ENCODE measurements at regions not wholly inside any gene's neighbourhood (a gene's known extent, or its start where the extent isn't known, plus 50 kb on each side); places are given as distances from the start of the nearest gene placed in this dataset.
"Not testable (repeated sequence)": the region's sequence is repeated elsewhere in the genome, so short reads cannot be mapped to it uniquely, and the experiment has no call there.

DNA sequence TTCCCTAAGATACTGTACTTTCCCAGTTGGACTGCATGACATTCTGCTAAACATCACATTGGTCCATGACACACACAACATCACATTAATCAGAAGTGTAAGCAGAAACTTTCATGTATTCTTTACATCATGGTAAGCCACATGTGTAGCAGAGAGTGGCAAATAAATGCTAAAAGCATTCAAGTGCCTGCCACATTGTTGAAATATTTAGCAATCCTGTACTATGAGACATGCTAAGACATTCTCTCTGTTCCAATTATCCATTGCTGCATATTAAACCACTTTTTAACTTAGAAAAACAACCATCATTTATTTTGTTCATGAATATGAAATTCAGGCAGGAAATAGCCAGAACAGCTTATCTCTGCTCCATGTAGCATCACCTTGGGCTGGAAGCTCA lies 207.7 kb upstream of the GJE1 start:
- peak; percentile 4 for DNase-seq (ENCODE audit: low read depth)
- TF ChIP-seq CTCF (IDR thresholded peaks at IDR 0.05; ENCODE audit: insufficient read depth, low read length) = no peak
- H3K4me3 ChIP-seq (ENCODE audit: low read depth, low read length) = no peak overlapping the region

DNA sequence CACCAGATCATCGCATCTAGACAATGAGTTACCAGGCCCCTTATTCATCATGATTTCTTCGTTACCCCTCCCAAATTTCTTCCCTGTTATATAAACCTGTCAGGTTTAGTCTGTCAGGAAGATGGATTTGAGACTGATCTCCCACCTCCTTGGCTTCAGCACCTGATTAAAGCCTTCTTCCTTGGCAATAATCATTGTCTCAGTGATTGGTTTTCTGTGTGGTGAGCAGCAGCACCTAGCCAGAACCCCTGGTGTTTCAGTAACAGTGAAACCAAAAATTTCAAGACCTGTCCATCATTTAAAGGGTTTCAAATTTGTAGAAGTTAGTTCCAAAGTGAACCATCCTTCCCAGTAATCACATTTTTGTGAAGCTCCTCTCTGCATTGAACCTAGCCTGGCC lies 209.8 kb upstream of the GJE1 start:
- no peak for TF ChIP-seq CTCF (IDR thresholded peaks at IDR 0.05; ENCODE audit: insufficient read depth, low read length)
- DNase-seq (ENCODE audit: low read depth) = no peak
- no peak overlapping the region for H3K4me3 ChIP-seq (ENCODE audit: low read depth, low read length)

GRCh38 chr6:141916682-141917505 lies 215.8 kb upstream of the GJE1 start:
- not testable (repeated sequence) for DNase-seq (ENCODE audit: low read depth); H3K4me3 ChIP-seq (ENCODE audit: low read depth, low read length)

DNA sequence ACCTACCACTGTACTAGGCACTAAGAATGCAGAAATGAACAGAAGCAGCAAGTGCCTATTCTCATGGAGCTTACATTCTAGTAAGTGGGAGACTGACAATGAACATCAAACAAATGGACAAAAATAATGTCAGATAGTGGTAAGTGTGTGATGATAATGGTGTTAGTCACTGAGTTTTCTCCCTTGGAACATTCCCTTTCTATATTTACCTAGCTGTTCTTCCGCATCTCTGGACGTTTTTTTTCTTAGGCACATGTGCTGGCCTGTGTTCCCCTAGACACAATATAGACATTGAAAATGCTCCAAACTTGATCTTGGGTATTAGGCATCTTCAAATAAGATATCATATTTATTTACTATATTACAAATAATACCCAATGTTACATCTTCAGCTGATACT lies 218.1 kb upstream of the GJE1 start:
- no peak overlapping the region for H3K4me3 ChIP-seq (ENCODE audit: low read depth, low read length)
- no peak for TF ChIP-seq CTCF (IDR thresholded peaks at IDR 0.05; ENCODE audit: insufficient read depth, low read length)
- DNase-seq (ENCODE audit: low read depth) = no peak

DNA sequence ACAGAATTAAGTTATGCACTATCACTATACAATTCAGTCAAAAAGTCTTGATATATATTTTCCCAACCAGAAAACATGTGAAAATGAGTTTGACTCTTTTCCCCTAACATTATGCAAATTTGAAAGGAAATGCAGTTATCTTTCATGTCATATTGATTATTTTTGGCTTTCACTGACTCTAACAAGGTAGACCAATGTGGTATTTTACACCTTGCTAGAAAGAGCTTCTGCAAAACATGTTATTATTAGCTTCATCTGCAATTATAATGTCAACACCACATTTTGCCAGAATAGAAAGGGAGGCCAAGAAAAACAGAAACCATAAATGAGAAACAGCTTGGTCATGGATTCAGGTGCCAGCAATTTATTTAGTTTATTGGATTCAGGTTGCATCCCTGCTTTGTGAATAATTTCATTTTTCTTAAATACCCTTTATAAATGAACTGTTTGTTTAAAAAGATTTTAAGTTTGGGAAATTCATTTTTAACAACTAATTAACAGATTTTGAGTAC lies 226.1 kb upstream of the GJE1 start:
- no peak overlapping the region for H3K4me3 ChIP-seq (ENCODE audit: low read depth, low read length)
- no peak for DNase-seq (ENCODE audit: low read depth)
- TF ChIP-seq CTCF (IDR thresholded peaks at IDR 0.05; ENCODE audit: insufficient read depth, low read length) = no peak

DNA sequence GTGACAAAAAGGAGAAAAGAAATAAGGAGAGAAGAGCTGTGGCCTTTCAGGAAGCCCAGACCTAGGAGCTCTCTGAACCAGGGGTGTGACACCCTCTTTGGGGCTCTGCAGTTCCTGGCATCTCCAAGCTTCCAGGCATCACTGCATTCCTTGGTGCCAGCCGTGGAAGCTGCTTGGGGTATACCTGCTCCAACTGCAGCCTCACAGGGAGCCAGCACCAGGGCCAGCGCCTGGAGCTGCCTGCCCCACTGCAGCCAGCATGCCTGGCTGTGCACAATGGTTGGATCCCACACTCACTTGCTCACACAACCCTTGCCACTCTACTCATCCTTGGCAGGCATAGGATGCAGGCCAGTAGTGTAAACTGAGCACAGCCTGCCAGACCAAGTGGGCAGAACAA lies 242.1 kb upstream of the GJE1 start:
- no peak overlapping the region for H3K4me3 ChIP-seq (ENCODE audit: low read depth, low read length)
- TF ChIP-seq CTCF (IDR thresholded peaks at IDR 0.05; ENCODE audit: insufficient read depth, low read length) = no peak
- DNase-seq (ENCODE audit: low read depth) = no peak

DNA sequence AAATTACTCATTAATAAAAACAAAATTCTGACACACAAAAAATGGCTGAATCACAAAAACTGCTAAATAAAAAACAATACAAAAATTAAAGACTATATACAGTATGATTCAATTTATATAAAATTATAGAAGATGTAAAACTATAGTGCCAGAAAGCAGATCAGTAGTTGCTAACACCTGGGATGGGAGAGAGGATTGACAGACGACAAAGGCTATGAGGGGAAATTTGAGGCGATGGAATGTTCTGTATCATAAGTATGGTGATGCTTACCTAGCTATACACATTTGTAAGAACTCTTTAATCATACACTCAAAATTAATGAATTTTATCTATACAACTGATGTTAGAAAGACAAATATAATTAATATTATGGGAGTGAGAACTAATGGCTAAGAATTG lies 247.9 kb upstream of the GJE1 start:
- H3K4me3 ChIP-seq (ENCODE audit: low read depth, low read length) = no peak overlapping the region
- no peak for DNase-seq (ENCODE audit: low read depth)
- no peak for TF ChIP-seq CTCF (IDR thresholded peaks at IDR 0.05; ENCODE audit: insufficient read depth, low read length)
